H9 (cell line): ENCODE measurements at regions not wholly inside any gene's neighbourhood (a gene's known extent, or its start where the extent isn't known, plus 50 kb on each side); places are given as distances from the start of the nearest gene placed in this dataset.

Experiments used
- DNase-seq: peaks from one replicate; pipeline ENCODE4 v3.0.0-alpha.2; 2017
- H2AFZ ChIP-seq: one replicate; pipeline ENCODE4 v1.6.1; 2013; ENCODE audit warnings: mild to moderate bottlenecking, low read length, control low read depth, moderate library complexity
- H2AK5ac ChIP-seq: 2 replicates; pipeline ENCODE4 v1.6.1; 2013; ENCODE audit warnings: low read length, control low read depth, mixed read lengths; ENCODE audit not compliant: insufficient read length
- H2BK120ac ChIP-seq: one replicate; pipeline ENCODE4 v1.6.1; 2013; ENCODE audit warnings: low read depth, mild to moderate bottlenecking, low read length, control low read depth, inconsistent platforms; ENCODE audit not compliant: poor library complexity, severe bottlenecking
- H2BK12ac ChIP-seq: 2 replicates; pipeline ENCODE4 v1.6.1; 2013; ENCODE audit warnings: low read length, control low read depth, mixed read lengths, low read depth; ENCODE audit not compliant: insufficient read length
- H2BK15ac ChIP-seq: 2 replicates; pipeline ENCODE4 v1.6.1; 2013; ENCODE audit warnings: low read depth, low read length, control low read depth
- H2BK20ac ChIP-seq: one replicate; pipeline ENCODE4 v1.6.1; 2013; ENCODE audit warnings: low read depth, mild to moderate bottlenecking, low read length, control low read depth, inconsistent platforms; ENCODE audit not compliant: poor library complexity, severe bottlenecking
- H2BK5ac ChIP-seq: 2 replicates; pipeline ENCODE4 v1.6.1; 2013; ENCODE audit warnings: low read length, control low read depth, mixed read lengths; ENCODE audit not compliant: insufficient read length
- H3K14ac ChIP-seq: 2 replicates; pipeline ENCODE4 v1.6.1; 2013; ENCODE audit warnings: low read length, control low read depth; ENCODE audit not compliant: insufficient read depth
- H3K18ac ChIP-seq: 2 replicates; pipeline ENCODE4 v1.6.1; 2013; ENCODE audit warnings: low read depth, mild to moderate bottlenecking, mixed read lengths, low read length, control low read depth; ENCODE audit not compliant: insufficient read length
- H3K23ac ChIP-seq: 2 replicates; pipeline ENCODE4 v1.6.1; 2013; ENCODE audit warnings: low read length, control low read depth, mixed read lengths, low read depth; ENCODE audit not compliant: insufficient read length
- H3K23me2 ChIP-seq: 2 replicates; pipeline ENCODE4 v1.6.1; 2013; ENCODE audit warnings: low read depth, mild to moderate bottlenecking, mixed read lengths, low read length, control low read depth; ENCODE audit not compliant: insufficient read length, poor library complexity, severe bottlenecking
- H3K27ac ChIP-seq: 2 replicates; pipeline ENCODE4 v1.5.1; 2013; ENCODE audit warnings: low read length, control low read depth, mixed read lengths, low read depth; ENCODE audit not compliant: insufficient read length
- H3K27me3 ChIP-seq: 2 replicates; pipeline ENCODE4 v1.6.1; 2013; ENCODE audit warnings: low read length, control low read depth, inconsistent platforms; ENCODE audit not compliant: insufficient read depth
- H3K4ac ChIP-seq: 2 replicates; pipeline ENCODE4 v1.6.1; 2013; ENCODE audit warnings: low read depth, mild to moderate bottlenecking, control low read depth, inconsistent platforms, low read length, moderate library complexity
- H3K4me1 ChIP-seq: 2 replicates; pipeline ENCODE4 v1.6.1; 2013; ENCODE audit warnings: low read length, control low read depth, inconsistent platforms; ENCODE audit not compliant: insufficient read depth
- H3K4me2 ChIP-seq: 2 replicates; pipeline ENCODE4 v1.6.1; 2013; ENCODE audit warnings: low read length, control low read depth, mixed read lengths; ENCODE audit not compliant: insufficient read length, insufficient read depth
- H3K56ac ChIP-seq: 2 replicates; pipeline ENCODE4 v1.6.1; 2013; ENCODE audit warnings: low read depth, mild to moderate bottlenecking, mixed read lengths, low read length, control low read depth; ENCODE audit not compliant: insufficient read length
- H3K79me1 ChIP-seq: 2 replicates; pipeline ENCODE4 v1.6.1; 2013; ENCODE audit warnings: low read depth, mild to moderate bottlenecking, moderate library complexity, low read length, control low read depth, inconsistent platforms; ENCODE audit not compliant: insufficient read depth, poor library complexity, severe bottlenecking
- H3K79me2 ChIP-seq: 2 replicates; pipeline ENCODE4 v1.6.1; 2013; ENCODE audit warnings: low read length, control low read depth, inconsistent platforms; ENCODE audit not compliant: insufficient read depth
- H3K9ac ChIP-seq: 2 replicates; pipeline ENCODE4 v1.6.1; 2013; ENCODE audit warnings: low read length, control low read depth, mixed read lengths; ENCODE audit not compliant: insufficient read length; ENCODE audit errors: extremely low read depth
- H3K9me3 ChIP-seq: one replicate; pipeline ENCODE4 v1.6.1; 2013; ENCODE audit warnings: low read depth, low read length, inconsistent platforms; ENCODE audit not compliant: control insufficient read depth
- H3T11ph ChIP-seq: one replicate; pipeline ENCODE4 v1.6.1; 2013; ENCODE audit warnings: mild to moderate bottlenecking, low read length, control low read depth, inconsistent platforms
- H4K20me1 ChIP-seq: one replicate; pipeline ENCODE4 v1.6.1; 2013; ENCODE audit not compliant: control insufficient read depth, insufficient read length, insufficient read depth
- H4K5ac ChIP-seq: 2 replicates; pipeline ENCODE4 v1.6.1; 2013; ENCODE audit warnings: low read depth, mild to moderate bottlenecking, mixed read lengths, low read length, control low read depth; ENCODE audit not compliant: insufficient read length
- H4K8ac ChIP-seq: replicated peaks from 2 replicates; pipeline ENCODE4 v1.6.1; 2013; ENCODE audit warnings: low read length, control low read depth, mixed read lengths, low read depth; ENCODE audit not compliant: insufficient read length
- H4K91ac ChIP-seq: 2 replicates; pipeline ENCODE4 v1.6.1; 2013; ENCODE audit warnings: low read depth, mild to moderate bottlenecking, moderate library complexity, mixed read lengths, low read length, control low read depth; ENCODE audit not compliant: insufficient read length
- H3K27ac Mint-ChIP-seq, 3 experiments: 2 replicates in 2 of 3; 3 replicates in 1 of 3; pipeline ENCODE4 v1.8.0; 2020 to 2021; ENCODE audit warnings: mixed read lengths in 3 of 3, mild to moderate bottlenecking in 1 of 3, moderate library complexity in 1 of 3
- H3K27me3 Mint-ChIP-seq: 2 replicates; pipeline ENCODE4 v1.8.0; 2021; ENCODE audit warnings: low read depth, mild to moderate bottlenecking, moderate library complexity, mixed read lengths
- H3K36me3 Mint-ChIP-seq, 3 experiments: 2 replicates in 2 of 3; 3 replicates in 1 of 3; pipeline ENCODE4 v1.8.0; 2020 to 2021; ENCODE audit warnings: low read depth in 3 of 3, mixed read lengths in 3 of 3; ENCODE audit not compliant: insufficient read depth in 1 of 3
- H3K4me1 Mint-ChIP-seq, 2 experiments: 2 replicates each; pipeline ENCODE4 v1.8.0; 2020; ENCODE audit warnings: mixed read lengths in 2 of 2
- H3K4me3 Mint-ChIP-seq, 2 experiments: 2 replicates in 1 of 2; 3 replicates in 1 of 2; pipeline ENCODE4 v1.8.0; 2020 to 2021; ENCODE audit warnings: mild to moderate bottlenecking in 2 of 2, mixed read lengths in 2 of 2, moderate library complexity in 1 of 2
- H3K9me3 Mint-ChIP-seq, 2 experiments: 2 replicates in 1 of 2; 3 replicates in 1 of 2; pipeline ENCODE4 v1.8.0; 2020; ENCODE audit warnings: mild to moderate bottlenecking in 2 of 2, mixed read lengths in 2 of 2, moderate library complexity in 1 of 2
- CTCF ChIP-seq: fragments of 200-600 bp; sonication (generic); conservative IDR thresholded peaks from 3 replicates; pipeline ENCODE4 v1.8.0; 2021; ENCODE audit warnings: antibody characterized with exemption, mild to moderate bottlenecking

GRCh38 chr1:214923278-214923915 lies 159.1 kb upstream of the KCNK2 start:
- Mint-ChIP-seq H3K36me3 (no peaks in the 10 kb centered on the region), H3K27me3 (no peaks in the 10 kb centered on the region), H3K4me1 (peaks cover 0 to 4% of the 10 kb centered on the region in 2 experiments; a peak in 2 of 4 replicates), H3K9me3 (no peaks in the 10 kb centered on the region), H3K27ac (no peak overlapping the region), H3K4me3 (no peak overlapping the region)
- H3K18ac ChIP-seq, result no peak overlapping the region
- H3K23ac ChIP-seq, result no peak overlapping the region
- no peaks in the 10 kb centered on the region for H3K79me1 ChIP-seq
- H2AK5ac ChIP-seq, result no peak overlapping the region
- H3K9ac ChIP-seq, result no peak overlapping the region
- H2BK20ac ChIP-seq, result no peak overlapping the region
- H3T11ph ChIP-seq, result no peak overlapping the region
- H3K23me2 ChIP-seq, result no peaks in the 10 kb centered on the region
- no peak overlapping the region for H2BK5ac ChIP-seq
- H3K14ac ChIP-seq, result no peak overlapping the region
- no peak overlapping the region for H4K91ac ChIP-seq
- H3K4ac ChIP-seq, result no peak overlapping the region
- no peak overlapping the region for H4K8ac ChIP-seq
- H3K27me3 ChIP-seq, result no peaks in the 10 kb centered on the region
- H3K9me3 ChIP-seq, result no peaks in the 10 kb centered on the region
- no peak overlapping the region for H3K56ac ChIP-seq
- H2AFZ ChIP-seq, result no peak overlapping the region
- no peak overlapping the region for H2BK15ac ChIP-seq
- TF ChIP-seq CTCF, result no peak
- H3K27ac ChIP-seq, result no peak overlapping the region
- DNase-seq, result no peak
- H3K4me1 ChIP-seq, result no peaks in the 10 kb centered on the region
- no peak overlapping the region for H2BK120ac ChIP-seq
- H4K20me1 ChIP-seq, result no peaks in the 10 kb centered on the region
- H4K5ac ChIP-seq, result no peak overlapping the region
- no peak overlapping the region for H3K4me2 ChIP-seq
- no peaks in the 10 kb centered on the region for H3K79me2 ChIP-seq
- no peak overlapping the region for H2BK12ac ChIP-seq
